GM23338 (cell line): ENCODE measurements at regions not wholly inside any gene's neighbourhood (a gene's known extent, or its start where the extent isn't known, plus 50 kb on each side); places are given as distances from the start of the nearest gene placed in this dataset.

ENCODE experiments used
- ATAC-seq: fragments of 200-7000 bp; cut with Tn5 transposase; 3 replicates; pipeline ENCODE4 v1.9.1; 2020
- DNase-seq: peaks from one replicate; pipeline ENCODE4 v3.0.0-alpha.2; 2015; ENCODE audit warnings: low spot score
- H2AFZ ChIP-seq: fragments of 200-600 bp; sonication (generic); 2 replicates; pipeline ENCODE4 v1.8.0; 2016; ENCODE audit warnings: antibody characterized with exemption, mild to moderate bottlenecking, moderate library complexity
- H3F3A ChIP-seq: fragments of 200-600 bp; sonication (generic); replicated peaks from 2 replicates; pipeline ENCODE4 v1.8.0; 2017; ENCODE audit warnings: antibody characterized with exemption, mixed run types, low read depth
- H3K27ac ChIP-seq: fragments of 200-600 bp; sonication (generic); 2 replicates; pipeline ENCODE4 v1.6.1; 2016; ENCODE audit warnings: low read depth
- H3K27me3 ChIP-seq: fragments of 200-600 bp; sonication (generic); 2 replicates; pipeline ENCODE4 v1.8.0; 2016; ENCODE audit warnings: mild to moderate bottlenecking, mixed run types, moderate library complexity; ENCODE audit not compliant: insufficient read depth
- H3K36me3 ChIP-seq: fragments of 200-600 bp; sonication (generic); 2 replicates; pipeline ENCODE4 v1.8.0; 2016; ENCODE audit warnings: mild to moderate bottlenecking; ENCODE audit not compliant: insufficient read depth
- H3K4me1 ChIP-seq: fragments of 200-600 bp; sonication (generic); 2 replicates; pipeline ENCODE4 v1.8.0; 2016; ENCODE audit warnings: mild to moderate bottlenecking, moderate library complexity; ENCODE audit not compliant: insufficient read depth
- H3K4me2 ChIP-seq: fragments of 200-600 bp; sonication (generic); 2 replicates; pipeline ENCODE4 v1.7.1; 2017; ENCODE audit warnings: mixed run types
- H3K4me3 ChIP-seq: fragments of 200-600 bp; sonication (generic); 2 replicates; pipeline ENCODE4 v1.6.1; 2016; ENCODE audit warnings: mixed run types
- H3K79me2 ChIP-seq: fragments of 200-600 bp; sonication (generic); replicated peaks from 2 replicates; pipeline ENCODE4 v1.8.0; 2017; ENCODE audit warnings: mild to moderate bottlenecking; ENCODE audit not compliant: insufficient read depth
- H3K9me2 ChIP-seq: fragments of 200-600 bp; sonication (generic); 2 replicates; pipeline ENCODE4 v1.8.0; 2017; ENCODE audit not compliant: insufficient read depth
- H4K20me1 ChIP-seq: fragments of 200-600 bp; sonication (generic); replicated peaks from 2 replicates; pipeline ENCODE4 v1.8.0; 2017; ENCODE audit warnings: mild to moderate bottlenecking; ENCODE audit not compliant: insufficient read depth
- H3K27ac Mint-ChIP-seq: 2 replicates; pipeline ENCODE4 v1.8.0; 2020; ENCODE audit warnings: inconsistent platforms, mild to moderate bottlenecking, moderate library complexity, mixed read lengths
- H3K27me3 Mint-ChIP-seq: 3 replicates; pipeline ENCODE4 v1.8.0; 2022; ENCODE audit warnings: low read depth, mild to moderate bottlenecking, moderate library complexity, mixed read lengths, inconsistent platforms; ENCODE audit not compliant: insufficient read depth, poor library complexity
- H3K36me3 Mint-ChIP-seq: 3 replicates; pipeline ENCODE4 v1.8.0; 2021; ENCODE audit warnings: low read depth, mild to moderate bottlenecking, inconsistent platforms, moderate library complexity, mixed read lengths
- H3K4me1 Mint-ChIP-seq: 3 replicates; pipeline ENCODE4 v1.8.0; 2020; ENCODE audit warnings: mild to moderate bottlenecking, inconsistent platforms, mixed read lengths
- H3K4me3 Mint-ChIP-seq: 3 replicates; pipeline ENCODE4 v1.8.0; 2021; ENCODE audit warnings: moderate library complexity, mild to moderate bottlenecking, inconsistent platforms, mixed read lengths
- H3K9me3 Mint-ChIP-seq: 3 replicates; pipeline ENCODE4 v1.8.0; 2020; ENCODE audit warnings: moderate library complexity, mild to moderate bottlenecking, inconsistent platforms, mixed read lengths
- CREB1 ChIP-seq: fragments of 250-450 bp; sonication (Bioruptor Pico); IDR thresholded peaks from 2 replicates; pipeline ENCODE4 v1.5.0; 2020; ENCODE audit warnings: low read depth, mild to moderate bottlenecking, moderate library complexity
- EZH2 ChIP-seq: fragments of 200-600 bp; sonication (generic); IDR thresholded peaks from one replicate; pipeline ENCODE4 v1.8.0; 2017; ENCODE audit warnings: antibody characterized with exemption, mild to moderate bottlenecking, low read depth; ENCODE audit not compliant: unreplicated experiment
- EZH2phosphoT487 ChIP-seq: fragments of 200-600 bp; sonication (generic); IDR thresholded peaks from one replicate; pipeline ENCODE4 v1.8.1; 2018; ENCODE audit warnings: antibody characterized with exemption; ENCODE audit not compliant: unreplicated experiment
- JUNB ChIP-seq: IDR thresholded peaks from one replicate; pipeline ENCODE4 v1.6.1; 2016; ENCODE audit warnings: antibody characterized with exemption; ENCODE audit not compliant: unreplicated experiment
- NANOG ChIP-seq: IDR thresholded peaks from 2 replicates; pipeline ENCODE4 v1.6.1; 2016; ENCODE audit warnings: antibody characterized with exemption, borderline replicate concordance
- POLR2AphosphoS5 ChIP-seq: IDR thresholded peaks from 2 replicates; pipeline ENCODE4 v1.6.1; 2016; ENCODE audit warnings: antibody characterized with exemption, low read depth
- ZNF114 ChIP-seq: fragments of 250-450 bp; sonication (Bioruptor Pico); IDR thresholded peaks from 2 replicates; pipeline ENCODE4 v1.5.0; 2020; ENCODE audit warnings: mild to moderate bottlenecking, moderate library complexity
- ZNF331 ChIP-seq: fragments of 250-450 bp; sonication (Bioruptor Pico); IDR thresholded peaks from 2 replicates; pipeline ENCODE4 v1.5.0; 2020; ENCODE audit warnings: low read depth, mild to moderate bottlenecking, moderate library complexity
- TF ChIP-seq, protein P1 (sequence below), 2 experiments: fragments of 200-600 bp in 1 of 2; sonication (generic) in 1 of 2; conservative IDR thresholded peaks; 2 replicates each; pipeline versions ENCODE4 v1.5.1 to v1.6.1; 2016 to 2017; ENCODE audit warnings: antibody characterized with exemption in 2 of 2, low read depth in 2 of 2, mild to moderate bottlenecking in 2 of 2, moderate library complexity in 1 of 2
- TF ChIP-seq, protein P2 (sequence below): IDR thresholded peaks from one replicate; pipeline ENCODE4 v1.6.1; 2018; ENCODE audit warnings: antibody characterized with exemption; ENCODE audit not compliant: unreplicated experiment
- TF ChIP-seq, protein P3 (sequence below): fragments of 250-450 bp; sonication (Bioruptor Pico); IDR thresholded peaks from 2 replicates; pipeline ENCODE4 v1.5.0; 2020; ENCODE audit warnings: mild to moderate bottlenecking, moderate library complexity
- TF ChIP-seq, protein P4 (sequence below): IDR thresholded peaks from 2 replicates; pipeline ENCODE4 v1.6.1; 2016; ENCODE audit warnings: antibody characterized with exemption

DNA sequence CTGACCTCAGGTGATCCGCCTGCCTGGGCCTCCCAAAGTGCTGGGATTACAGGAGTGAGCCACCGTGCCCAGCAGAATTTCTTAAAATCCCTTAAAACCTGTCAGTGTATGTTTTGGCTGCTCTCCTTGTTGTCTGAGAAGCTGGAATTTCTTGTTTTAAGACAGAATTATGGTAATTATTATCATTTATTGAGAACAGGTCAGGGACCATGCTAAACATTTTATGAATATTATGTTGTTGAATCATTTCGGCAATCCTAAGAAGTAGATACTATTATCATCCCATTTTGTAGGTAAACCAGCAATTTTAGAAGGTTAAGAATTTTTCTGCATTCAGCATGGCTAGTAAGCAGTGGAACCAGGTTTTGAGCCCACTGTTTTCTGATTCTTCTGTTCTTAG lies 86.1 kb upstream of the AKIRIN2 start (continued):
- TF ChIP-seq EZH2: no peak
- TF ChIP-seq, protein P1, sequence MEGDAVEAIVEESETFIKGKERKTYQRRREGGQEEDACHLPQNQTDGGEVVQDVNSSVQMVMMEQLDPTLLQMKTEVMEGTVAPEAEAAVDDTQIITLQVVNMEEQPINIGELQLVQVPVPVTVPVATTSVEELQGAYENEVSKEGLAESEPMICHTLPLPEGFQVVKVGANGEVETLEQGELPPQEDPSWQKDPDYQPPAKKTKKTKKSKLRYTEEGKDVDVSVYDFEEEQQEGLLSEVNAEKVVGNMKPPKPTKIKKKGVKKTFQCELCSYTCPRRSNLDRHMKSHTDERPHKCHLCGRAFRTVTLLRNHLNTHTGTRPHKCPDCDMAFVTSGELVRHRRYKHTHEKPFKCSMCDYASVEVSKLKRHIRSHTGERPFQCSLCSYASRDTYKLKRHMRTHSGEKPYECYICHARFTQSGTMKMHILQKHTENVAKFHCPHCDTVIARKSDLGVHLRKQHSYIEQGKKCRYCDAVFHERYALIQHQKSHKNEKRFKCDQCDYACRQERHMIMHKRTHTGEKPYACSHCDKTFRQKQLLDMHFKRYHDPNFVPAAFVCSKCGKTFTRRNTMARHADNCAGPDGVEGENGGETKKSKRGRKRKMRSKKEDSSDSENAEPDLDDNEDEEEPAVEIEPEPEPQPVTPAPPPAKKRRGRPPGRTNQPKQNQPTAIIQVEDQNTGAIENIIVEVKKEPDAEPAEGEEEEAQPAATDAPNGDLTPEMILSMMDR (conservative IDR thresholded peaks at IDR 0.05; ENCODE audit: low read depth in 2 of 2): no peak
- TF ChIP-seq POLR2AphosphoS5: no peak
- TF ChIP-seq EZH2phosphoT487: no peak
- no peak for TF ChIP-seq CREB1
- TF ChIP-seq JUNB: no peak

DNA sequence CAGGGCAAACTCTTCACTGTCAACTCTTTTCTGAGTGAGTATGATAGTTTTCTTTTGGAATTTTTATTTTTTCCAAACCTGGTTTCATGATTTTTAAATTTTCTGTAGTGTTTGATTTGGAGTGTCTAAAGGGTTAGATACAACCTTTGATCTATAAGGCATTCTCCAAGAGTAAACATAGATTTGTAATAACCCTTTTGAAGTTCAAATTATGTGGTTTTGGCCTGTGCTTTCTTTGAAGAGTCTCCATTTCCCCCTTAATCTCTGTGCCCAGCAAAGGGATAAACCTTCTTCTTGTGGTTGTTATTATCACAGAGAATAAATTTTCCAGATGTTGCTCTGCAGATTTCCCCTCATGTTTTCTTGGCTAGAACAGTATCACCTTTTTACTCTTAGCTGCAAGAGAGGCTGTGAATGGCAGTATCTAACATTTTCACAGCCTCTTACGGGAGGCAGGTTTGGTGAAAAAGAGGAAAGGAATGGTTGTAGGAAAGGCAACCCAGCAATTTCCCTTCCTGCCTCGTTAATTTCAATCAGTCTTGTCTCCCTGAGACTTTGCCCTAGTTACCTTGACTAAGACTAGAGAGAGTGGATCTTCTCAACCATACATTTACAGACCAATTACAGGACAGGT lies 83.3 kb upstream of the AKIRIN2 start:
- Histone ChIP-seq H3K9me2 (peaks cover 8% of the 10 kb centered on the region; the same call in 1 of the 2 replicates), H3K79me2 (no peaks in the 10 kb centered on the region), H3K36me3 (no peaks in the 10 kb centered on the region), H3K4me2 (no peak overlapping the region), H4K20me1 (no peaks in the 10 kb centered on the region), H3F3A (no peaks in the 10 kb centered on the region), H3K4me3 (no peak overlapping the region), H3K27me3 (no peaks in the 10 kb centered on the region), H2AFZ (peak overlapping the region; percentile 24; the same call in 1 of the 2 replicates), H3K27ac (no peak overlapping the region), H3K4me1 (peaks cover 23% of the 10 kb centered on the region)
- no peak overlapping the region for H3K27ac Mint-ChIP-seq
- DNase-seq: no peak
- ATAC-seq: no peak
- H3K36me3 Mint-ChIP-seq: no peaks in the 10 kb centered on the region
- H3K4me3 Mint-ChIP-seq: no peak overlapping the region
- H3K9me3 Mint-ChIP-seq: no peaks in the 10 kb centered on the region
- H3K27me3 Mint-ChIP-seq: no peaks in the 10 kb centered on the region
- peaks cover 26% of the 10 kb centered on the region for H3K4me1 Mint-ChIP-seq
- TF ChIP-seq JUNB (no peak), EZH2 (no peak), CREB1 (no peak), ZNF114 (CRISPR knock-in tag) (no peak), NANOG (no peak), ZNF331 (CRISPR knock-in tag) (no peak), EZH2phosphoT487 (no peak), POLR2AphosphoS5 (no peak)
- TF ChIP-seq, protein P2, sequence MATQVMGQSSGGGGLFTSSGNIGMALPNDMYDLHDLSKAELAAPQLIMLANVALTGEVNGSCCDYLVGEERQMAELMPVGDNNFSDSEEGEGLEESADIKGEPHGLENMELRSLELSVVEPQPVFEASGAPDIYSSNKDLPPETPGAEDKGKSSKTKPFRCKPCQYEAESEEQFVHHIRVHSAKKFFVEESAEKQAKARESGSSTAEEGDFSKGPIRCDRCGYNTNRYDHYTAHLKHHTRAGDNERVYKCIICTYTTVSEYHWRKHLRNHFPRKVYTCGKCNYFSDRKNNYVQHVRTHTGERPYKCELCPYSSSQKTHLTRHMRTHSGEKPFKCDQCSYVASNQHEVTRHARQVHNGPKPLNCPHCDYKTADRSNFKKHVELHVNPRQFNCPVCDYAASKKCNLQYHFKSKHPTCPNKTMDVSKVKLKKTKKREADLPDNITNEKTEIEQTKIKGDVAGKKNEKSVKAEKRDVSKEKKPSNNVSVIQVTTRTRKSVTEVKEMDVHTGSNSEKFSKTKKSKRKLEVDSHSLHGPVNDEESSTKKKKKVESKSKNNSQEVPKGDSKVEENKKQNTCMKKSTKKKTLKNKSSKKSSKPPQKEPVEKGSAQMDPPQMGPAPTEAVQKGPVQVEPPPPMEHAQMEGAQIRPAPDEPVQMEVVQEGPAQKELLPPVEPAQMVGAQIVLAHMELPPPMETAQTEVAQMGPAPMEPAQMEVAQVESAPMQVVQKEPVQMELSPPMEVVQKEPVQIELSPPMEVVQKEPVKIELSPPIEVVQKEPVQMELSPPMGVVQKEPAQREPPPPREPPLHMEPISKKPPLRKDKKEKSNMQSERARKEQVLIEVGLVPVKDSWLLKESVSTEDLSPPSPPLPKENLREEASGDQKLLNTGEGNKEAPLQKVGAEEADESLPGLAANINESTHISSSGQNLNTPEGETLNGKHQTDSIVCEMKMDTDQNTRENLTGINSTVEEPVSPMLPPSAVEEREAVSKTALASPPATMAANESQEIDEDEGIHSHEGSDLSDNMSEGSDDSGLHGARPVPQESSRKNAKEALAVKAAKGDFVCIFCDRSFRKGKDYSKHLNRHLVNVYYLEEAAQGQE: no peak
- TF ChIP-seq, protein P3, sequence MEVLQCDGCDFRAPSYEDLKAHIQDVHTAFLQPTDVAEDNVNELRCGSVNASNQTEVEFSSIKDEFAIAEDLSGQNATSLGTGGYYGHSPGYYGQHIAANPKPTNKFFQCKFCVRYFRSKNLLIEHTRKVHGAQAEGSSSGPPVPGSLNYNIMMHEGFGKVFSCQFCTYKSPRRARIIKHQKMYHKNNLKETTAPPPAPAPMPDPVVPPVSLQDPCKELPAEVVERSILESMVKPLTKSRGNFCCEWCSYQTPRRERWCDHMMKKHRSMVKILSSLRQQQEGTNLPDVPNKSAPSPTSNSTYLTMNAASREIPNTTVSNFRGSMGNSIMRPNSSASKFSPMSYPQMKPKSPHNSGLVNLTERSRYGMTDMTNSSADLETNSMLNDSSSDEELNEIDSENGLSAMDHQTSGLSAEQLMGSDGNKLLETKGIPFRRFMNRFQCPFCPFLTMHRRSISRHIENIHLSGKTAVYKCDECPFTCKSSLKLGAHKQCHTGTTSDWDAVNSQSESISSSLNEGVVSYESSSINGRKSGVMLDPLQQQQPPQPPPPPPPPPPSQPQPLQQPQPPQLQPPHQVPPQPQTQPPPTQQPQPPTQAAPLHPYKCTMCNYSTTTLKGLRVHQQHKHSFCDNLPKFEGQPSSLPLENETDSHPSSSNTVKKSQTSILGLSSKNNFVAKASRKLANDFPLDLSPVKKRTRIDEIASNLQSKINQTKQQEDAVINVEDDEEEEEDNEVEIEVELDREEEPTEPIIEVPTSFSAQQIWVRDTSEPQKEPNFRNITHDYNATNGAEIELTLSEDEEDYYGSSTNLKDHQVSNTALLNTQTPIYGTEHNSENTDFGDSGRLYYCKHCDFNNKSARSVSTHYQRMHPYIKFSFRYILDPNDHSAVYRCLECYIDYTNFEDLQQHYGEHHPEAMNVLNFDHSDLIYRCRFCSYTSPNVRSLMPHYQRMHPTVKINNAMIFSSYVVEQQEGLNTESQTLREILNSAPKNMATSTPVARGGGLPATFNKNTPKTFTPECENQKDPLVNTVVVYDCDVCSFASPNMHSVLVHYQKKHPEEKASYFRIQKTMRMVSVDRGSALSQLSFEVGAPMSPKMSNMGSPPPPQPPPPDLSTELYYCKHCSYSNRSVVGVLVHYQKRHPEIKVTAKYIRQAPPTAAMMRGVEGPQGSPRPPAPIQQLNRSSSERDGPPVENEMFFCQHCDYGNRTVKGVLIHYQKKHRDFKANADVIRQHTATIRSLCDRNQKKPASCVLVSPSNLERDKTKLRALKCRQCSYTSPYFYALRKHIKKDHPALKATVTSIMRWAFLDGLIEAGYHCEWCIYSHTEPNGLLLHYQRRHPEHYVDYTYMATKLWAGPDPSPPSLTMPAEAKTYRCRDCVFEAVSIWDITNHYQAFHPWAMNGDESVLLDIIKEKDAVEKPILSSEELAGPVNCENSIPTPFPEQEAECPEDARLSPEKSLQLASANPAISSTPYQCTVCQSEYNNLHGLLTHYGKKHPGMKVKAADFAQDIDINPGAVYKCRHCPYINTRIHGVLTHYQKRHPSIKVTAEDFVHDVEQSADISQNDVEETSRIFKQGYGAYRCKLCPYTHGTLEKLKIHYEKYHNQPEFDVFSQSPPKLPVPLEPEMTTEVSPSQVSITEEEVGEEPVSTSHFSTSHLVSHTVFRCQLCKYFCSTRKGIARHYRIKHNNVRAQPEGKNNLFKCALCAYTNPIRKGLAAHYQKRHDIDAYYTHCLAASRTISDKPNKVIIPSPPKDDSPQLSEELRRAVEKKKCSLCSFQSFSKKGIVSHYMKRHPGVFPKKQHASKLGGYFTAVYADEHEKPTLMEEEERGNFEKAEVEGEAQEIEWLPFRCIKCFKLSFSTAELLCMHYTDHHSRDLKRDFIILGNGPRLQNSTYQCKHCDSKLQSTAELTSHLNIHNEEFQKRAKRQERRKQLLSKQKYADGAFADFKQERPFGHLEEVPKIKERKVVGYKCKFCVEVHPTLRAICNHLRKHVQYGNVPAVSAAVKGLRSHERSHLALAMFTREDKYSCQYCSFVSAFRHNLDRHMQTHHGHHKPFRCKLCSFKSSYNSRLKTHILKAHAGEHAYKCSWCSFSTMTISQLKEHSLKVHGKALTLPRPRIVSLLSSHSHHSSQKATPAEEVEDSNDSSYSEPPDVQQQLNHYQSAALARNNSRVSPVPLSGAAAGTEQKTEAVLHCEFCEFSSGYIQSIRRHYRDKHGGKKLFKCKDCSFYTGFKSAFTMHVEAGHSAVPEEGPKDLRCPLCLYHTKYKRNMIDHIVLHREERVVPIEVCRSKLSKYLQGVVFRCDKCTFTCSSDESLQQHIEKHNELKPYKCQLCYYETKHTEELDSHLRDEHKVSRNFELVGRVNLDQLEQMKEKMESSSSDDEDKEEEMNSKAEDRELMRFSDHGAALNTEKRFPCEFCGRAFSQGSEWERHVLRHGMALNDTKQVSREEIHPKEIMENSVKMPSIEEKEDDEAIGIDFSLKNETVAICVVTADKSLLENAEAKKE (CRISPR knock-in tag): no peak
- TF ChIP-seq, protein P4, sequence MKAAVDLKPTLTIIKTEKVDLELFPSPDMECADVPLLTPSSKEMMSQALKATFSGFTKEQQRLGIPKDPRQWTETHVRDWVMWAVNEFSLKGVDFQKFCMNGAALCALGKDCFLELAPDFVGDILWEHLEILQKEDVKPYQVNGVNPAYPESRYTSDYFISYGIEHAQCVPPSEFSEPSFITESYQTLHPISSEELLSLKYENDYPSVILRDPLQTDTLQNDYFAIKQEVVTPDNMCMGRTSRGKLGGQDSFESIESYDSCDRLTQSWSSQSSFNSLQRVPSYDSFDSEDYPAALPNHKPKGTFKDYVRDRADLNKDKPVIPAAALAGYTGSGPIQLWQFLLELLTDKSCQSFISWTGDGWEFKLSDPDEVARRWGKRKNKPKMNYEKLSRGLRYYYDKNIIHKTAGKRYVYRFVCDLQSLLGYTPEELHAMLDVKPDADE: no peak
